CD14-positive monocyte (primary cell): ENCODE measurements at regions not wholly inside any gene's neighbourhood (a gene's known extent, or its start where the extent isn't known, plus 50 kb on each side); places are given as distances from the start of the nearest gene placed in this dataset.

Source experiments
- DNase-seq, 3 donors: peaks; one replicate each; pipeline ENCODE4 v3.0.0-alpha.2; 2011 to 2022
- H2AFZ ChIP-seq: 2 replicates; pipeline ENCODE4 v1.6.0; 2012; ENCODE audit warnings: mild to moderate bottlenecking, low read depth, low read length, inconsistent platforms; ENCODE audit not compliant: insufficient read depth, poor library complexity, severe bottlenecking
- H3K27ac ChIP-seq, 2 donors: 1 replicate in 1 of 2; 2 replicates in 1 of 2; pipeline ENCODE4 v1.5.1; 2012 to 2013; ENCODE audit warnings: low read length in 2 of 2, control low read depth in 1 of 2, inconsistent platforms in 1 of 2, low read depth in 1 of 2, mild to moderate bottlenecking in 1 of 2
- H3K27me3 ChIP-seq, 2 donors: one replicate each; pipeline versions ENCODE4 v1.6.0 to v1.6.1; 2011 to 2013; ENCODE audit warnings: low read length in 2 of 2; ENCODE audit not compliant: control insufficient read depth in 2 of 2, insufficient read depth in 2 of 2
- H3K36me3 ChIP-seq, 2 donors: replicated peaks in 1 of 2; 1 replicate in 1 of 2; 2 replicates in 1 of 2; pipeline versions ENCODE4 v1.5.1 to v1.6.1; 2012 to 2013; ENCODE audit warnings: low read length in 2 of 2, control low read depth in 1 of 2, inconsistent platforms in 1 of 2, mild to moderate bottlenecking in 1 of 2; ENCODE audit not compliant: insufficient read depth in 2 of 2, control insufficient read depth in 1 of 2
- H3K4me1 ChIP-seq, 2 donors: 1 replicate in 1 of 2; 2 replicates in 1 of 2; pipeline versions ENCODE4 v1.5.1 to v1.6.1; 2012 to 2013; ENCODE audit warnings: low read length in 2 of 2, control low read depth in 1 of 2, inconsistent platforms in 1 of 2, mild to moderate bottlenecking in 1 of 2, moderate library complexity in 1 of 2; ENCODE audit not compliant: insufficient read depth in 2 of 2, control insufficient read depth in 1 of 2
- H3K4me2 ChIP-seq: replicated peaks from 2 replicates; pipeline ENCODE3; 2012; ENCODE audit warnings: low read length, moderate library complexity, mild to moderate bottlenecking; ENCODE audit not compliant: poor library complexity, severe bottlenecking; ENCODE audit errors: extremely low read depth
- H3K4me3 ChIP-seq, 3 experiments: fragments of 200-600 bp in 1 of 3; sonication (generic) in 1 of 3; replicated peaks in 1 of 3; 1 replicate in 2 of 3; 2 replicates in 1 of 3; pipeline ENCODE4 v1.5.1; 2011 to 2013; ENCODE audit warnings: low read length in 3 of 3, mild to moderate bottlenecking in 3 of 3, control low read depth in 2 of 3, low read depth in 2 of 3, inconsistent platforms in 1 of 3, moderate library complexity in 1 of 3
- H3K79me2 ChIP-seq: 2 replicates; pipeline ENCODE4 v1.6.0; 2012; ENCODE audit warnings: mild to moderate bottlenecking, control low read depth, inconsistent platforms, low read length, moderate library complexity; ENCODE audit not compliant: insufficient read depth
- H3K9ac ChIP-seq: 2 replicates; pipeline ENCODE4 v1.6.0; 2017; ENCODE audit warnings: low read length, mild to moderate bottlenecking; ENCODE audit not compliant: insufficient read depth, poor library complexity, severe bottlenecking
- H3K9me3 ChIP-seq, 2 donors: replicated peaks in 1 of 2; 1 replicate in 1 of 2; 2 replicates in 1 of 2; pipeline versions ENCODE4 v1.5.1 to v1.6.1; 2012 to 2013; ENCODE audit warnings: low read length in 2 of 2, control low read depth in 1 of 2; ENCODE audit not compliant: control insufficient read depth in 1 of 2, insufficient read depth in 1 of 2
- H4K20me1 ChIP-seq: 2 replicates; pipeline ENCODE4 v1.6.0; 2012; ENCODE audit warnings: mild to moderate bottlenecking, low read length, control low read depth, moderate library complexity; ENCODE audit not compliant: insufficient read depth
- H3K27ac Mint-ChIP-seq, 7 donors: one replicate each; pipeline ENCODE4 v1.8.0; 2020; ENCODE audit warnings: mild to moderate bottlenecking in 7 of 7, mixed read lengths in 7 of 7, moderate library complexity in 6 of 7, inconsistent platforms in 2 of 7
- H3K27me3 Mint-ChIP-seq, 3 donors: one replicate each; pipeline ENCODE4 v1.8.0; 2021 to 2022; ENCODE audit warnings: low read depth in 3 of 3, mild to moderate bottlenecking in 3 of 3, mixed read lengths in 3 of 3, moderate library complexity in 3 of 3, inconsistent platforms in 1 of 3
- H3K36me3 Mint-ChIP-seq, 2 donors: one replicate each; pipeline ENCODE4 v1.8.0; 2020; ENCODE audit warnings: mixed read lengths in 2 of 2, inconsistent platforms in 1 of 2, mild to moderate bottlenecking in 1 of 2
- H3K4me1 Mint-ChIP-seq: one replicate; pipeline ENCODE4 v1.8.0; 2020; ENCODE audit warnings: mild to moderate bottlenecking, mixed read lengths
- H3K4me3 Mint-ChIP-seq, 2 donors: one replicate each; pipeline ENCODE4 v1.8.0; 2020; ENCODE audit warnings: mild to moderate bottlenecking in 2 of 2, mixed read lengths in 2 of 2, moderate library complexity in 1 of 2
- H3K9me3 Mint-ChIP-seq, 7 donors: one replicate each; pipeline ENCODE4 v1.8.0; 2020 to 2022; ENCODE audit warnings: mixed read lengths in 7 of 7, mild to moderate bottlenecking in 6 of 7, moderate library complexity in 6 of 7, inconsistent platforms in 2 of 7
- WGBS: methylation state at CpG from one replicate; pipeline ENCODE4 v1.1.5; 2013; ENCODE audit warnings: missing lambda C conversion rate; ENCODE audit not compliant: insufficient coverage; 5-methylcytosine and 5-hydroxymethylcytosine counted together
- intact Hi-C, 2 donors: fragments of 100-400 bp; cut with micrococcal nuclease; formaldehyde crosslinking; loops; one replicate each; pipeline versions ENCODE4 v1.15.0 to v1.15.1; 2023
- TF ChIP-seq, protein P1 (sequence below): fragments of 200-600 bp; IDR thresholded peaks from one replicate; pipeline ENCODE4 v1.8.0; 2022; ENCODE audit warnings: antibody characterized with exemption, mild to moderate bottlenecking

DNA sequence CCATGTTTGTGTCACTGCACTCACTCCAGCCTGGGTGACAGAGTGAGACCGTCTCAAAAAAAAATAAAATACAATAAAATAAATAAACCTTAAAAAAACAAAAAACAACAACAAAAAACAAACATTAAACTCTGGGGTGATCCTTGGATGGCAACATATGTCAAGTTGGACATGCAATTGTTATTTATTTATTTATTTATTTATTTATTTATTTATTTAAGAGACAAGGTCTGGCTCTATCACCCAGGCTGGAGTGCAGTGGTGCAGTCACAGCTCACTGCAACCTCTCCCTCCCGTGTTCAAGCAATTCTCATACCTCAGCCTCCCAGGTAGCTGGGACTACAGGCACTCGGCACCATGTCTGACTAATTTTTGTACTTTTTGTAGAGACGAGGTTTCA is 275.5 kb downstream of the VPS13C start:
- no peak for DNase-seq
- H3K36me3 Mint-ChIP-seq, result no peaks in the 10 kb centered on the region
- intact Hi-C loops, result no loop called here
- Histone ChIP-seq H3K9ac (no peak overlapping the region), H3K27ac (no peak overlapping the region), H3K4me2 (no peak overlapping the region), H3K4me3 (no peak overlapping the region), H3K27me3 (no peaks in the 10 kb centered on the region), H3K4me1 (no peaks in the 10 kb centered on the region), H3K9me3 (peaks cover 0 to 3% of the 10 kb centered on the region in 2 donors), H2AFZ (no peak overlapping the region), H3K36me3 (no peaks in the 10 kb centered on the region), H3K79me2 (no peaks in the 10 kb centered on the region), H4K20me1 (no peaks in the 10 kb centered on the region)
- peaks cover 3 to 15% (median 10%) of the 10 kb centered on the region in 7 donors for H3K9me3 Mint-ChIP-seq
- TF ChIP-seq, protein P1, sequence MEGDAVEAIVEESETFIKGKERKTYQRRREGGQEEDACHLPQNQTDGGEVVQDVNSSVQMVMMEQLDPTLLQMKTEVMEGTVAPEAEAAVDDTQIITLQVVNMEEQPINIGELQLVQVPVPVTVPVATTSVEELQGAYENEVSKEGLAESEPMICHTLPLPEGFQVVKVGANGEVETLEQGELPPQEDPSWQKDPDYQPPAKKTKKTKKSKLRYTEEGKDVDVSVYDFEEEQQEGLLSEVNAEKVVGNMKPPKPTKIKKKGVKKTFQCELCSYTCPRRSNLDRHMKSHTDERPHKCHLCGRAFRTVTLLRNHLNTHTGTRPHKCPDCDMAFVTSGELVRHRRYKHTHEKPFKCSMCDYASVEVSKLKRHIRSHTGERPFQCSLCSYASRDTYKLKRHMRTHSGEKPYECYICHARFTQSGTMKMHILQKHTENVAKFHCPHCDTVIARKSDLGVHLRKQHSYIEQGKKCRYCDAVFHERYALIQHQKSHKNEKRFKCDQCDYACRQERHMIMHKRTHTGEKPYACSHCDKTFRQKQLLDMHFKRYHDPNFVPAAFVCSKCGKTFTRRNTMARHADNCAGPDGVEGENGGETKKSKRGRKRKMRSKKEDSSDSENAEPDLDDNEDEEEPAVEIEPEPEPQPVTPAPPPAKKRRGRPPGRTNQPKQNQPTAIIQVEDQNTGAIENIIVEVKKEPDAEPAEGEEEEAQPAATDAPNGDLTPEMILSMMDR, result no peak
- H3K4me3 Mint-ChIP-seq, result no peak overlapping the region
- peaks cover 0 to 2% (median 2%) of the 10 kb centered on the region in 3 donors for H3K27me3 Mint-ChIP-seq
- WGBS, result 90% methylated on average over 3 of the region's 4 CpGs
- H3K4me1 Mint-ChIP-seq, result peaks cover under 1% of the 10 kb centered on the region
- no peak overlapping the region for H3K27ac Mint-ChIP-seq

DNA sequence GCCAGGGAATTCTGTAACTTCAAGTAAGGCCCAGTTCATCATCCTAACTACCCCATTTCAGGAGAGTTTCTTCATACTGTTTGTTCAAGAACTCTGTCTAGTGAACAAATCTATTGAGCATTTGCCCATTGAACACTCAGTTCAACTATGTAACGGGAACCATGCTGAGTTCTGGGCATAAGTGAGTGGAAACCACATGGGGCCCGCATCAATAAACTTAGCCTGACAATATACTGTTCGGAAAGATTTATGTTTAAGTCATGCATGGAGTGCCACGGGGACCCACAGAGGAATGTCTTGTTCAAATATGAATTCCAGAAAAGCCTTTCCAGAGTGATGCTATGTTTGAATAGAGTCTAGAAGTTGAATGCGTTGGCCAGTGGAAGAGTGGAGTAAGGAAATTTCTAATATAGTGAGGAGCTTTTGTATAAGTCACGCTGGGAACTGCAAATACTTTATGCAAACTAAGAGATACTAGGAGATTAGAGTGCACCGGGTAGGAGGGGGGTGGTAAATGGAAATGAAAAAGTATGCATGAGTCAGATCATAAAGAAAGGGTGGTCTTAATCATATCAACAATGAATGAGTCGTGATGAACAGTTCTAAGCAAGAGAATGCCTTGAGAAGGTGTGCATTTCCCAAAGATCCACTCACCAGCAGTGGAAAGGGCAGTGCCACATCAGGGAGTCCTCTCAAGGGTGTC is 279.8 kb downstream of the VPS13C start:
- Histone ChIP-seq H3K4me2 (no peak overlapping the region), H3K79me2 (no peaks in the 10 kb centered on the region), H2AFZ (no peak overlapping the region), H3K27me3 (no peaks in the 10 kb centered on the region), H3K36me3 (no peaks in the 10 kb centered on the region), H3K9me3 (no peaks in the 10 kb centered on the region), H3K4me1 (no peaks in the 10 kb centered on the region), H3K27ac (no peak overlapping the region), H3K4me3 (no peak overlapping the region), H4K20me1 (no peaks in the 10 kb centered on the region), H3K9ac (no peak overlapping the region)
- Mint-ChIP-seq H3K36me3 (no peaks in the 10 kb centered on the region), H3K27ac (no peak overlapping the region), H3K4me1 (peaks cover 4% of the 10 kb centered on the region), H3K9me3 (peaks cover 0 to 5% (median 0%) of the 10 kb centered on the region in 7 donors), H3K27me3 (peaks cover 0 to 4% (median 0%) of the 10 kb centered on the region in 3 donors), H3K4me3 (no peak overlapping the region)
- WGBS, result 94% methylated on average over 6 of the region's 8 CpGs
- intact Hi-C loops, result no loop called here
- no peak for DNase-seq
- TF ChIP-seq, protein P1, result no peak
